Astrocyte (in vitro differentiated cells and primary cell): ENCODE measurements at regions not wholly inside any gene's neighbourhood (a gene's known extent, or its start where the extent isn't known, plus 50 kb on each side); places are given as distances from the start of the nearest gene placed in this dataset.

ENCODE experiments used
- CTCF ChIP-seq: IDR thresholded peaks from 2 replicates; pipeline ENCODE4 v1.5.1; 2011; ENCODE audit warnings: low read depth, mild to moderate bottlenecking, inconsistent platforms, low read length, moderate library complexity; ENCODE audit not compliant: insufficient read depth
- EZH2 ChIP-seq: IDR thresholded peaks from 2 replicates; pipeline ENCODE4 v1.6.1; 2012; ENCODE audit warnings: mild to moderate bottlenecking, low read length, inconsistent platforms; ENCODE audit not compliant: insufficient read depth

- no peak for TF ChIP-seq CTCF
- TF ChIP-seq EZH2, result no peak
Observed at GRCh38 chr11:88448131-88448670, 110.7 kb upstream of the CTSC start.
